GM12864 (cell line): ENCODE measurements at regions not wholly inside any gene's neighbourhood (a gene's known extent, or its start where the extent isn't known, plus 50 kb on each side); places are given as distances from the start of the nearest gene placed in this dataset.
"Not testable (repeated sequence)": the region's sequence is repeated elsewhere in the genome, so short reads cannot be mapped to it uniquely, and the experiment has no call there.

ENCODE experiments used
- DNase-seq: peaks from one replicate; pipeline ENCODE4 v3.0.0-alpha.2; 2011; ENCODE audit warnings: low read depth
- H3K4me3 ChIP-seq: 2 replicates; pipeline ENCODE4 v1.5.1; 2011; ENCODE audit warnings: mild to moderate bottlenecking, low read depth, low read length, control low read depth
- TF ChIP-seq, protein P1 (sequence below): IDR thresholded peaks from 2 replicates; pipeline ENCODE4 v1.5.1; 2011; ENCODE audit warnings: low read depth, mild to moderate bottlenecking, moderate library complexity, low read length, control low read depth, inconsistent platforms; ENCODE audit errors: missing control alignments

DNA sequence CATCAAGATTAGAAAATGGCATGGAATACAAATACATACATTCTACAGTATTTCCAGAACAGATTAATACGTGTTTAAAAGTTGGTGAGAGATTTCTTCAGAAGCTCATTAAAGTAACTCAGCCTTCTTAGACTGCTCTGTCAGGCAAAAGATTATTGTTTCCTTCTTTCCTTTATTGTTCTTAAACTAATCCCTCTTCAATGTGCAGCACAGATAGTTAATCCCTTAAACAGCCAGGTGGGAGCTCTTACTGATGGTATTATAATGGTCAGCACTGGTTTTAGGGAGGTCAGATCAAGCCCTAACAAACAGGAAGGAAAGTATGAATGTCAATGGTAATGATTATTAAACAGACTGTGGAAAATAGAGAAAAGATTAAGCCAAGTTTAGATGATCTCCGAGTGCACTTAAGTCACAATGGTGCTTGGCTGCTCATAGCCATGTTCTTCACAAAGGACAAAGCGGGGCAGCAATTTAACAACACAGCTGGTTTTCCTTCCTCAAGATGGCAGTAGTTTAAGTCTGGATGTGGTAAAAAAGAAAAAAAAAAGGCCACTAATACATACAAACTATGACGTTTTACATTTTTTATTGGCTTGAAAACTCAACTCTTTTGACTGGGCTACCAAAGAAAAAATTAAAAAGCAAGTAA, 992.6 kb downstream of the PCDH9 start:
- no peak for DNase-seq
- TF ChIP-seq, protein P1, sequence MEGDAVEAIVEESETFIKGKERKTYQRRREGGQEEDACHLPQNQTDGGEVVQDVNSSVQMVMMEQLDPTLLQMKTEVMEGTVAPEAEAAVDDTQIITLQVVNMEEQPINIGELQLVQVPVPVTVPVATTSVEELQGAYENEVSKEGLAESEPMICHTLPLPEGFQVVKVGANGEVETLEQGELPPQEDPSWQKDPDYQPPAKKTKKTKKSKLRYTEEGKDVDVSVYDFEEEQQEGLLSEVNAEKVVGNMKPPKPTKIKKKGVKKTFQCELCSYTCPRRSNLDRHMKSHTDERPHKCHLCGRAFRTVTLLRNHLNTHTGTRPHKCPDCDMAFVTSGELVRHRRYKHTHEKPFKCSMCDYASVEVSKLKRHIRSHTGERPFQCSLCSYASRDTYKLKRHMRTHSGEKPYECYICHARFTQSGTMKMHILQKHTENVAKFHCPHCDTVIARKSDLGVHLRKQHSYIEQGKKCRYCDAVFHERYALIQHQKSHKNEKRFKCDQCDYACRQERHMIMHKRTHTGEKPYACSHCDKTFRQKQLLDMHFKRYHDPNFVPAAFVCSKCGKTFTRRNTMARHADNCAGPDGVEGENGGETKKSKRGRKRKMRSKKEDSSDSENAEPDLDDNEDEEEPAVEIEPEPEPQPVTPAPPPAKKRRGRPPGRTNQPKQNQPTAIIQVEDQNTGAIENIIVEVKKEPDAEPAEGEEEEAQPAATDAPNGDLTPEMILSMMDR, result no peak

GRCh38 chr13:66234159-66234558, 996.0 kb downstream of the PCDH9 start:
- TF ChIP-seq, protein P1, result no peak
- no peak overlapping the region for H3K4me3 ChIP-seq
- DNase-seq, result no peak

More for the DNA sequence above, 992.6 kb downstream of the PCDH9 start:
- no peak overlapping the region for H3K4me3 ChIP-seq

DNA sequence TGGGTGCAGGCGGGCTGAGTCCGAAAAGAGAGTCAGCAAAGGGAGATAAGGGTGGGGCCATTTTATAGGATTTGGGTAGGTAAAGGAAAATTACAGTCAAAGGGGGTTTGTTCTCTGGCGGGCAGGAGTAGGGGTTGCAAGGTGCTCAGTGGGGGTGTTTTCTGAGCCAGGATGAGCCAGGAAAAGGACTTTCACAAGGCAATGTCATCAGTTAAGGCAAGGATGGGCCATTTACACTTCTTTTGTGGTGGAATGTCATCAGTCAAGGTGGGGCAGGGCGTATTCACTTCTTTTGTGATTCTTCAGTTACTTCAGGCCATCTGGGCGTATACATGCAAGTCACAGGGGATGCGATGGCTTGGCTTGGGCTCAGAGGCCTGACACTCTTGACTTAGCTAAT, 998.2 kb downstream of the PCDH9 start:
- not testable (repeated sequence) for H3K4me3 ChIP-seq, DNase-seq

DNA sequence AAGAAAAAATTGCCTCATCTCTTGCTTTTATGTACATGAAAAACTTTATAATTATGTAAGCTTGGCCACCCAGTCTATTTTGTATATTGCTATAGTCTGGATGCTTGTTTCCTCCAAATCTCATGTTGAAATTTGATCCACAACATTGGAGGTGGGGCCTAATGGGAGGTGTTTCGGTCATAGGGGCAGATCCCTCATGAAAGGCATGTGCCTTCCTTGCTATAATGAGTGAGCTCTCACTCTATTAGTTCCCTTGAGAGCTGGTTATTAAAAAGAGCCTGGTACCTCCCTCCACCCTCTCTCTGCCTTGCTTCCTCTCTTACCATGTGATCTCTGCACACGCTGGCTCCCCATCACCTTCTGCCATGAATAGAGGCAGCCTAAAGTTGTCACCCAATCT, 1005.1 kb downstream of the PCDH9 start:
- TF ChIP-seq, protein P1, result no peak
- no peak overlapping the region for H3K4me3 ChIP-seq
- DNase-seq, result no peak

- no peak overlapping the region for H3K4me3 ChIP-seq
- DNase-seq, result no peak
- TF ChIP-seq, protein P1, result no peak
Observed at GRCh38 chr13:66224663-66225062, 1005.5 kb downstream of the PCDH9 start.

GRCh38 chr13:66222926-66223325, 1007.2 kb downstream of the PCDH9 start:
- TF ChIP-seq, protein P1, result no peak
- H3K4me3 ChIP-seq, result no peak overlapping the region
- no peak for DNase-seq

GRCh38 chr13:66222127-66222526, 1008.0 kb downstream of the PCDH9 start:
- TF ChIP-seq, protein P1, result no peak
- DNase-seq, result no peak

More at GRCh38 chr13:66222127-66222526, 1008.0 kb downstream of the PCDH9 start:
- H3K4me3 ChIP-seq, result no peak overlapping the region
